Hepatocyte (in vitro differentiated cells): ENCODE measurements at regions not wholly inside any gene's neighbourhood (a gene's known extent, or its start where the extent isn't known, plus 50 kb on each side); places are given as distances from the start of the nearest gene placed in this dataset.
"Not testable (repeated sequence)": the region's sequence is repeated elsewhere in the genome, so short reads cannot be mapped to it uniquely, and the experiment has no call there.

Experiments
- DNase-seq: peaks from one replicate; pipeline ENCODE4 v3.0.0-alpha.2; 2016; ENCODE audit warnings: low spot score
- H2AFZ ChIP-seq: fragments of 200-600 bp; sonication (generic); 2 replicates; pipeline ENCODE4 v1.6.0; 2016; ENCODE audit warnings: antibody characterized with exemption, mild to moderate bottlenecking
- H3K27ac ChIP-seq: fragments of 200-600 bp; sonication (generic); 2 replicates; pipeline ENCODE4 v1.5.1; 2016; ENCODE audit warnings: mild to moderate bottlenecking
- H3K27me3 ChIP-seq: fragments of 200-600 bp; sonication (generic); 2 replicates; pipeline ENCODE4 v1.6.1; 2016
- H3K36me3 ChIP-seq: fragments of 200-600 bp; sonication (generic); replicated peaks from 2 replicates; pipeline ENCODE4 v1.5.1; 2016; ENCODE audit warnings: low read depth; ENCODE audit not compliant: insufficient read depth
- H3K4me1 ChIP-seq: fragments of 200-600 bp; sonication (generic); 2 replicates; pipeline ENCODE4 v1.5.1; 2016; ENCODE audit warnings: mild to moderate bottlenecking, moderate library complexity; ENCODE audit not compliant: insufficient read depth
- H3K4me2 ChIP-seq: fragments of 200-600 bp; sonication (generic); 2 replicates; pipeline ENCODE4 v1.6.0; 2016
- H3K4me3 ChIP-seq: fragments of 200-600 bp; sonication (generic); 2 replicates; pipeline ENCODE4 v1.5.1; 2016; ENCODE audit warnings: mild to moderate bottlenecking
- H3K79me2 ChIP-seq: fragments of 200-600 bp; sonication (generic); 2 replicates; pipeline ENCODE4 v1.6.0; 2017; ENCODE audit warnings: mild to moderate bottlenecking
- H3K9me2 ChIP-seq: fragments of 200-600 bp; sonication (generic); replicated peaks from 2 replicates; pipeline ENCODE4 v1.6.0; 2017; ENCODE audit warnings: mild to moderate bottlenecking; ENCODE audit not compliant: insufficient read depth
- H3K9me3 ChIP-seq: fragments of 200-600 bp; sonication (generic); 2 replicates; pipeline ENCODE4 v1.5.1; 2016; ENCODE audit warnings: low read depth, mild to moderate bottlenecking
- H4K20me1 ChIP-seq: fragments of 200-600 bp; sonication (generic); 2 replicates; pipeline ENCODE4 v1.6.0; 2016; ENCODE audit warnings: mild to moderate bottlenecking; ENCODE audit not compliant: insufficient read depth, poor library complexity, severe bottlenecking
- EZH2 ChIP-seq: fragments of 200-600 bp; sonication (generic); IDR thresholded peaks from 2 replicates; pipeline ENCODE4 v1.6.1; 2016; ENCODE audit warnings: antibody characterized with exemption, mild to moderate bottlenecking, borderline replicate concordance
- EZH2phosphoT487 ChIP-seq: fragments of 200-600 bp; sonication (generic); IDR thresholded peaks from one replicate; pipeline ENCODE4 v1.6.1; 2018; ENCODE audit warnings: antibody characterized with exemption, mild to moderate bottlenecking, low read depth, moderate library complexity; ENCODE audit not compliant: unreplicated experiment, severe bottlenecking
- WGBS: methylation state at CpG from one replicate; pipeline ENCODE4 v1.1.6; 2016; ENCODE audit warnings: low lambda C conversion rate; ENCODE audit errors: missing lambda C conversion rate; 5-methylcytosine and 5-hydroxymethylcytosine counted together
- TF ChIP-seq, protein P1 (sequence below): fragments of 200-600 bp; sonication (generic); IDR thresholded peaks from 2 replicates; pipeline ENCODE4 v1.5.1; 2016; ENCODE audit warnings: antibody characterized with exemption, mild to moderate bottlenecking; ENCODE audit not compliant: poor library complexity

- no peaks in the 10 kb centered on the region for H4K20me1 ChIP-seq
- H3K4me2 ChIP-seq, result no peak overlapping the region
- 55% methylated on average over 3 of the region's 3 CpGs for WGBS
- H3K4me3 ChIP-seq, result no peak overlapping the region
- no peaks in the 10 kb centered on the region for H3K27me3 ChIP-seq
- no peak for DNase-seq
- H3K9me2 ChIP-seq, result no peaks in the 10 kb centered on the region
- no peaks in the 10 kb centered on the region for H3K36me3 ChIP-seq
- H2AFZ ChIP-seq, result no peak overlapping the region
- H3K4me1 ChIP-seq, result peaks cover 4% of the 10 kb centered on the region
- no peak overlapping the region for H3K27ac ChIP-seq
- TF ChIP-seq, protein P1, sequence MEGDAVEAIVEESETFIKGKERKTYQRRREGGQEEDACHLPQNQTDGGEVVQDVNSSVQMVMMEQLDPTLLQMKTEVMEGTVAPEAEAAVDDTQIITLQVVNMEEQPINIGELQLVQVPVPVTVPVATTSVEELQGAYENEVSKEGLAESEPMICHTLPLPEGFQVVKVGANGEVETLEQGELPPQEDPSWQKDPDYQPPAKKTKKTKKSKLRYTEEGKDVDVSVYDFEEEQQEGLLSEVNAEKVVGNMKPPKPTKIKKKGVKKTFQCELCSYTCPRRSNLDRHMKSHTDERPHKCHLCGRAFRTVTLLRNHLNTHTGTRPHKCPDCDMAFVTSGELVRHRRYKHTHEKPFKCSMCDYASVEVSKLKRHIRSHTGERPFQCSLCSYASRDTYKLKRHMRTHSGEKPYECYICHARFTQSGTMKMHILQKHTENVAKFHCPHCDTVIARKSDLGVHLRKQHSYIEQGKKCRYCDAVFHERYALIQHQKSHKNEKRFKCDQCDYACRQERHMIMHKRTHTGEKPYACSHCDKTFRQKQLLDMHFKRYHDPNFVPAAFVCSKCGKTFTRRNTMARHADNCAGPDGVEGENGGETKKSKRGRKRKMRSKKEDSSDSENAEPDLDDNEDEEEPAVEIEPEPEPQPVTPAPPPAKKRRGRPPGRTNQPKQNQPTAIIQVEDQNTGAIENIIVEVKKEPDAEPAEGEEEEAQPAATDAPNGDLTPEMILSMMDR, result no peak
- TF ChIP-seq EZH2, result no peak
- no peak for TF ChIP-seq EZH2phosphoT487
- H3K9me3 ChIP-seq, result no peaks in the 10 kb centered on the region
- no peaks in the 10 kb centered on the region for H3K79me2 ChIP-seq
Observed at GRCh38 chr12:67483871-67484554, 164.5 kb upstream of the DYRK2 start.

GRCh38 chr12:67484791-67485480 lies 163.6 kb upstream of the DYRK2 start:
- Histone ChIP-seq H3K79me2 (no peaks in the 10 kb centered on the region), H3K27ac (no peak overlapping the region), H3K27me3 (no peaks in the 10 kb centered on the region), H2AFZ (no peak overlapping the region), H3K9me2 (no peaks in the 10 kb centered on the region), H3K4me1 (peaks cover 4% of the 10 kb centered on the region), H4K20me1 (no peaks in the 10 kb centered on the region), H3K36me3 (no peaks in the 10 kb centered on the region), H3K4me2 (no peak overlapping the region), H3K9me3 (no peaks in the 10 kb centered on the region), H3K4me3 (no peak overlapping the region)
- no peak for DNase-seq
- WGBS, result 93% methylated on average over 4 of the region's 4 CpGs
- no peak for TF ChIP-seq EZH2
- TF ChIP-seq EZH2phosphoT487, result no peak
- TF ChIP-seq, protein P1, result no peak

DNA sequence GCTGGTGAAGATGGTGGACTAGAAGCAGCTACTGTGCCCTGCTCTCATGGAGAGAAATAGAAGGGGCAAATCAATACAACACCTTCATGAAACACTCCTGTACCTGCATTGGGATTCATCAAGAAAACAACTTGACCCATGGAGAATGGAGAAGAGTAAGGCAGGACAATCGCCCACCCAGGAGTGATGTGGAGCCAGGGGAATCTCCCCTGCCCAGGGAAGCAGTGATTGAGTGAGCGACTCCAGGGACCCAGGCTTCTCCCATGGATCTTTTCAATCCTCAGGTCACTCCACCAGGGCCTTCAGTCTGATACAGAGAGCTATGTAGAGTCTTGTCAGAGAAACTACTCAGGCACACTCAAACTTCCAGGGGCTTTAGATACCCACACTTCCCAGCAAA lies 161.9 kb upstream of the DYRK2 start:
- Histone ChIP-seq H4K20me1 (no peaks in the 10 kb centered on the region), H3K79me2 (no peaks in the 10 kb centered on the region), H3K4me3 (no peak overlapping the region), H3K4me2 (no peak overlapping the region), H3K4me1 (peaks cover 4% of the 10 kb centered on the region), H3K36me3 (no peaks in the 10 kb centered on the region), H3K27ac (no peak overlapping the region), H2AFZ (no peak overlapping the region), H3K9me2 (no peaks in the 10 kb centered on the region), H3K9me3 (peaks cover 9% of the 10 kb centered on the region), H3K27me3 (no peaks in the 10 kb centered on the region)
- 97% methylated on average over 2 of the region's 2 CpGs for WGBS
- TF ChIP-seq, protein P1, result no peak
- DNase-seq, result no peak

DNA sequence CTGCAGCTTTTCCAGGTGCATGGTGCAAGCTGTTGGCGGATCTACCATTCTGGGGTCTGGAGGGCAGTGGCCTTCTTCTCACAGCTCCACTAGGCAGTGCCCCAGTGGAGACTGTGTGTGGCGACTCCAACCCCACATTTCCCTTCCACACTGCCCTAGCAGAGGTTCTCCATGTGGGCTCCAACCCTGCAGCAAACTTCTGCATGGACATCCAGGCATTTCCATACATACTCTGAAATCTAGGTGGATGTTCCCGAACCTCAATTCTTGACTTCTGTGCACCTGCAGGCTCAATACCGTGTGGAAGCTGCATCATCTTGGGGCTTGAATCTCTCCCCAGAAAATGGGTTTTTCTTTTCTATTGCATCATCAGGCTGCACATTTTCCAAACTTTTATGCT lies 160.2 kb upstream of the DYRK2 start:
- H3K4me2 ChIP-seq, H3K9me2 ChIP-seq, H2AFZ ChIP-seq, H4K20me1 ChIP-seq, H3K27ac ChIP-seq, H3K4me1 ChIP-seq, H3K27me3 ChIP-seq, H3K36me3 ChIP-seq, H3K4me3 ChIP-seq, H3K79me2 ChIP-seq, DNase-seq: not testable (repeated sequence)
- H3K9me3 ChIP-seq, result peaks cover 14% of the 10 kb centered on the region
- WGBS, result 87% methylated on average over 4 of the region's 4 CpGs
